Stimulated activated CD4-positive, alpha-beta T cell treated with anti-CD3 and anti-CD28 coated beads, Interleukin-2, amount 100 ng/mL, for 48 hours (primary cell): ENCODE measurements at regions not wholly inside any gene's neighbourhood (a gene's known extent, or its start where the extent isn't known, plus 50 kb on each side); places are given as distances from the start of the nearest gene placed in this dataset.
"Not testable (repeated sequence)": the region's sequence is repeated elsewhere in the genome, so short reads cannot be mapped to it uniquely, and the experiment has no call there.

Experiments
- DNase-seq, 2 donors: peaks; one replicate each; pipeline ENCODE4 v3.0.0-alpha.2; 2020

- DNase-seq, result no peak
Observed at GRCh38 chr2:121151311-121152109, 133.5 kb downstream of the TFCP2L1 start.

DNA sequence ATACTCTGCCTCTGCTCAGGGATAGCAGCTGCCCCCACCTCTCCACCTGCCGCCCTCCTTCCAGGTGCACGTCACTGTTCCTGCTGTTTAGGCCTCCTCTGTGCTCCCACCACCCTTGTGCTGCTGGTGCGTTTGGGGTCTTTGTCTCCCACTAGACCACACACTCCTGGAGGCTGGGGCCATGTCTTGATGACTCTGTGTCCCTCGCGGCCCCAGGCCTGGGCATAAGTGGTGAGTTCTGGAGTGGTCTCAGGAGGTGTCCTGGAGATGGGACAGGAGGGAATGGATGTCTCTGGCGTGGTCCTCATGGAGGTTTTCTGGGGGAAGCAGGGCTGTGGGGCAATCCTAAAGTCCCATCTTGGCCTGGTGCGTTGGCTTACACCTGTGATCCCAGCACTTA is 132.1 kb downstream of the TFCP2L1 start:
- DNase-seq, result no peak

DNA sequence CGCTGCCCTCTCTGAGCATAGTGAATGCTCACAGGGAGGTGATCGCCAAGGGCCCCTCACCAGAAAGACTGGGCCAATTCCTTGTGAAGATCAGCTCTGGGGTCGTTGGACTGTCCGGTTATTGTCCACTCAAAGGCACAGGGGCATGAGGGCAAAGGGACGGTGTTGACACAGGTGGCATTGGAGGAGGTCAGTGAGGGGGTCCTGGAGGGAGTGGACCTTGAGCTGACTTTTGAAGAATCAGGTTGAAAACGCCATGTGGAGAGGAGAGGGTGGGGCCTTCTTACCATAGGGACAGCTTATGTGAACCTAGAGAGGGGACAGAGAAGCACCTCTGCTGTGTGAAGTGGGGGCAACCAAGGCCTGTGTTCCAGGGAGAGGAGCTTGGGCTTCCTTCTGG is 131.5 kb downstream of the TFCP2L1 start:
- no peak for DNase-seq

- no peak for DNase-seq
Observed at GRCh38 chr2:121155502-121156056, 129.4 kb downstream of the TFCP2L1 start.

GRCh38 chr2:121157481-121157880 is 127.5 kb downstream of the TFCP2L1 start:
- DNase-seq, result not testable (repeated sequence)

GRCh38 chr2:121159291-121160071 is 125.5 kb downstream of the TFCP2L1 start:
- DNase-seq, result no peak

GRCh38 chr2:121160366-121160765 is 124.6 kb downstream of the TFCP2L1 start:
- no peak for DNase-seq

DNA sequence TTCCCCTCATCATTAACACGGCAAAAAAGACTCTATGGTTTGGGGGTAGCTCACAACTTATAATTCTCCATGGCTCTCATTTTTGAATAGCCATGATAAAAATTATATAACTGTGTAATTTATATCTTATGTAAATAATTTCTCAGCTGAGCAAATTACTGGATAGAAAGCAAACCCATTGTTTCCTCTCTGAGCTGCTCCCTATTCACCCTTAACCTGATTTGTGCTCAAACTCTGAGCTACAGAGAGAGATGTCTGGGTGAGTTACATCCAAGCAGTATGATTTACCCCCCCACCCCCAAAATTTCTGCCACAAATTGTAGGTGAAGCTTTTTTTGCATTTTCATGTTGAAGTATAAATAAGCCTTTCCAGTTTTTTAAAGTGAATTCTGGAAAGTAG is 123.7 kb downstream of the TFCP2L1 start:
- no peak for DNase-seq

DNA sequence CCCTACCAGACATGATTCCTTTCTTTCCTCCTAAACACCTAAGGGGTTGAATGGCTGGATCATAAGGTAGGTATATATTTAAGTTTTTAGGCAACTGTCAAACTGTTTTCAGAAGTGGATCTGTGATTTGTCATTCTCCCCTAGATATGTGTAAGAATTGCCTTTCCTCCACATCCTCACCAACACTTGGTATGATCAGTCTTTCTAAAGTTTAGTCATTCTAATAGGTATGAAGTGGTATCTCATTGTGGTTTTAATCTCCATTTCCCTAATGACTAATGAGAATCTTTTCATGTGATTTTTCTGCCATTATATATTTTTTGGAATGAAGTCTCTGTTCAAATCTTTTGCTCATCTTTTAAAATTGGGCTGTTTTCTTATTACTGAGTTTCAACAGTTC is 122.1 kb downstream of the TFCP2L1 start:
- no peak for DNase-seq

- DNase-seq, result no peak
Observed at GRCh38 chr2:121164042-121164441, 121.0 kb downstream of the TFCP2L1 start.

DNA sequence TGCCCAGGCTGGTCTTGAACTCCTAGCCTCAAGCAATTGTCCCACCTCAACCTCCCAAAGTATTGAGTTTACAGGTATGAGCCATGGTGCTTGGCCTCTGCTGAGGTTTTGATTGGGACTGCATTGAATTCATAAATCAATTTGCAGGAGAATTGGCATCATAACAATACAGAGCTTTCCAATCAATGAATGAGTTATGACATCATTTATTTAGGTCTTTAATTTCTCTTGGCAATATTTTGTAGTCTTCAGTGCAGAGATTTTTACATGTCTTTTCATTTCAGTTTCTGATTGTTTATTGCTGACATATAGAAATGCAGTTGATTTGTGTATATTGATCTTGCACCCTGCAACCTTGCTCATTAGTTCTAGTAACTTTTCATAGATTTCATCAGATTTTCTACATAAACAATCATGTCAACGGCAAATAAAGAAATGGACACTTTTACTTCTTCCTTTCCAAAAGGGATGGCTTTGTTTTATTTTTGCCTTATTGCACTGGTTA is 119.9 kb downstream of the TFCP2L1 start:
- no peak for DNase-seq
